ENCODE measurements at regions not wholly inside any gene's neighbourhood (a gene's known extent, or its start where the extent isn't known, plus 50 kb on each side); places are given as distances from the start of the nearest gene placed in this dataset.

GRCh38 chr1:87466621-87467020, 137.9 kb downstream of the LMO4 start:
- no peak overlapping the region for H3K4me3 Mint-ChIP-seq
- WGBS (ENCODE audit: insufficient coverage): 100% methylated on average over 3 of the region's 7 CpGs

DNA sequence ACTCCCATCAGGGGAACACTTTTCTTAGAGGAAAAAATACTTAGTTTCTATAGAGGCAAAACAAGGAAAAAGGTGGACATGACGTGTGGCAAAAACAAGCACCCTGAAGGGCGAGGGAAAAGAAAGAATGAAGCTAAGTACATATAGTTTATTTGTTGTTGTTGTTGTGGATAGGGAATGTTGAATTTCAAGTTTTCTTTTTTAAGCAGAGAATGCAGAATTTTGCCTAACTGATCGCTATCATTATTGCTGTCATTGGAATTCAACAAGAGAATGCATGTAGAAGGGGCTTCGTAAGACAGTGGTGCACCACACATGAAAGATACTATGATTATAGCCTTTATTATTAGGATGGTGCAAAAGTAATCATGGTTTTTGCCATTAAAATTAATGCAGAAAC, 144.0 kb downstream of the LMO4 start:
- Histone ChIP-seq H3K27ac (ENCODE audit: low read length) (no peak overlapping the region), H3K9me3 (no peaks in the 10 kb centered on the region), H3K27me3 (replicated peaks in 1 of 2; ENCODE audit: control insufficient read depth in 2 of 2, extremely low read depth in 1 of 2, insufficient read depth in 2 of 2, low read length in 1 of 2) (no peaks in the 10 kb centered on the region), H3K4me3 (ENCODE audit: control insufficient read depth in 1 of 2, extremely low read depth in 1 of 2, low read length in 1 of 2) (no peak overlapping the region), H3K4me1 (ENCODE audit: control insufficient read depth in 1 of 2, extremely low read depth in 1 of 2, insufficient read depth in 2 of 2, low read length in 2 of 2) (no peaks in the 10 kb centered on the region), H3K36me3 (ENCODE audit: control insufficient read depth in 2 of 2, extremely low read depth in 1 of 2, insufficient read depth in 1 of 2, low read length in 1 of 2) (no peaks in the 10 kb centered on the region)
- DNase-seq (no peak), ATAC-seq (replicated peaks in 1 of 4) (no peak)
- CTCF ChIA-PET: no interaction called here
- Mint-ChIP-seq H3K4me1 (no peaks in the 10 kb centered on the region), H3K4me3 (no peak overlapping the region), H3K27ac (no peak overlapping the region), H3K27me3 (no peaks in the 10 kb centered on the region), H3K36me3 (no peaks in the 10 kb centered on the region), H3K9me3 (no peaks in the 10 kb centered on the region)
- POLR2A ChIA-PET: interaction anchor here in 1 of 2 donors (1.0 kb wide), 1 partner anchor 12 kb away, joined by 3 read pairs; no protein-coding TSS in a partner anchor
- 73% methylated on average over 2 of the region's 4 CpGs for whole genome bisulfite sequencing (ENCODE audit: insufficient coverage)

More at GRCh38 chr1:87466621-87467020, 137.9 kb downstream of the LMO4 start:
- POLR2A ChIA-PET: no interaction called here
- Mint-ChIP-seq H3K36me3 (no peaks in the 10 kb centered on the region), H3K27ac (no peak overlapping the region), H3K9me3 (no peaks in the 10 kb centered on the region), H3K27me3 (peaks cover 2 to 9% of the 10 kb centered on the region in 2 donors), H3K4me1 (no peaks in the 10 kb centered on the region)
- no peaks in the 10 kb centered on the region for H3K27me3 ChIP-seq (replicated peaks in 1 of 2; ENCODE audit: control insufficient read depth in 2 of 2, extremely low read depth in 1 of 2, insufficient read depth in 2 of 2, low read length in 1 of 2)
- no peak overlapping the region for H3K27ac ChIP-seq (ENCODE audit: low read length)
- no peak for DNase-seq
- H3K4me1 ChIP-seq (ENCODE audit: control insufficient read depth in 1 of 2, extremely low read depth in 1 of 2, insufficient read depth in 2 of 2, low read length in 2 of 2): no peaks in the 10 kb centered on the region
- no peak overlapping the region for H3K4me3 ChIP-seq (ENCODE audit: control insufficient read depth in 1 of 2, extremely low read depth in 1 of 2, low read length in 1 of 2)
- CTCF ChIA-PET: no interaction called here
- no peaks in the 10 kb centered on the region for H3K36me3 ChIP-seq (ENCODE audit: control insufficient read depth in 2 of 2, extremely low read depth in 1 of 2, insufficient read depth in 1 of 2, low read length in 1 of 2)
- no peaks in the 10 kb centered on the region for H3K9me3 ChIP-seq
- ATAC-seq (replicated peaks in 1 of 4): no peak

- Mint-ChIP-seq H3K27ac (no peak overlapping the region), H3K27me3 (no peaks in the 10 kb centered on the region), H3K36me3 (no peaks in the 10 kb centered on the region), H3K4me1 (no peaks in the 10 kb centered on the region), H3K9me3 (no peaks in the 10 kb centered on the region), H3K4me3 (no peak overlapping the region)
- 77% methylated on average over 1 of the region's 2 CpGs for WGBS (ENCODE audit: insufficient coverage)
- ChIA-PET CTCF (no interaction called here), POLR2A (interaction anchor here in 1 of 2 donors (1.0 kb wide), 1 partner anchor 11 kb away, joined by 3 read pairs; no protein-coding TSS in a partner anchor)
- Histone ChIP-seq H3K9me3 (no peaks in the 10 kb centered on the region), H3K27me3 (replicated peaks in 1 of 2; ENCODE audit: control insufficient read depth in 2 of 2, extremely low read depth in 1 of 2, insufficient read depth in 2 of 2, low read length in 1 of 2) (no peaks in the 10 kb centered on the region), H3K36me3 (ENCODE audit: control insufficient read depth in 2 of 2, extremely low read depth in 1 of 2, insufficient read depth in 1 of 2, low read length in 1 of 2) (no peaks in the 10 kb centered on the region), H3K27ac (ENCODE audit: low read length) (no peak overlapping the region), H3K4me1 (ENCODE audit: control insufficient read depth in 1 of 2, extremely low read depth in 1 of 2, insufficient read depth in 2 of 2, low read length in 2 of 2) (no peaks in the 10 kb centered on the region), H3K4me3 (ENCODE audit: control insufficient read depth in 1 of 2, extremely low read depth in 1 of 2, low read length in 1 of 2) (no peak overlapping the region)
- no peak for ATAC-seq (replicated peaks in 1 of 4)
- DNase-seq: no peak
Measured at GRCh38 chr1:87473203-87473661, 144.6 kb downstream of the LMO4 start.

- Mint-ChIP-seq H3K36me3 (no peaks in the 10 kb centered on the region), H3K27me3 (no peaks in the 10 kb centered on the region), H3K27ac (no peak overlapping the region), H3K4me3 (no peak overlapping the region), H3K9me3 (no peaks in the 10 kb centered on the region), H3K4me1 (no peaks in the 10 kb centered on the region)
- no peaks in the 10 kb centered on the region for H3K36me3 ChIP-seq (ENCODE audit: control insufficient read depth in 2 of 2, extremely low read depth in 1 of 2, insufficient read depth in 1 of 2, low read length in 1 of 2)
- no peaks in the 10 kb centered on the region for H3K4me1 ChIP-seq (ENCODE audit: control insufficient read depth in 1 of 2, extremely low read depth in 1 of 2, insufficient read depth in 2 of 2, low read length in 2 of 2)
- ChIA-PET POLR2A (no interaction called here), CTCF (no interaction called here)
- DNase-seq: no peak
- no peaks in the 10 kb centered on the region for H3K9me3 ChIP-seq
- H3K27ac ChIP-seq (ENCODE audit: low read length): no peak overlapping the region
- no peak overlapping the region for H3K4me3 ChIP-seq (ENCODE audit: control insufficient read depth in 1 of 2, extremely low read depth in 1 of 2, low read length in 1 of 2)
- H3K27me3 ChIP-seq (replicated peaks in 1 of 2; ENCODE audit: control insufficient read depth in 2 of 2, extremely low read depth in 1 of 2, insufficient read depth in 2 of 2, low read length in 1 of 2): no peaks in the 10 kb centered on the region
- WGBS (ENCODE audit: insufficient coverage): 89% methylated on average over 3 of the region's 5 CpGs
- no peak for ATAC-seq (replicated peaks in 1 of 4)
Measured at GRCh38 chr1:87474098-87474497, 145.4 kb downstream of the LMO4 start.

DNA sequence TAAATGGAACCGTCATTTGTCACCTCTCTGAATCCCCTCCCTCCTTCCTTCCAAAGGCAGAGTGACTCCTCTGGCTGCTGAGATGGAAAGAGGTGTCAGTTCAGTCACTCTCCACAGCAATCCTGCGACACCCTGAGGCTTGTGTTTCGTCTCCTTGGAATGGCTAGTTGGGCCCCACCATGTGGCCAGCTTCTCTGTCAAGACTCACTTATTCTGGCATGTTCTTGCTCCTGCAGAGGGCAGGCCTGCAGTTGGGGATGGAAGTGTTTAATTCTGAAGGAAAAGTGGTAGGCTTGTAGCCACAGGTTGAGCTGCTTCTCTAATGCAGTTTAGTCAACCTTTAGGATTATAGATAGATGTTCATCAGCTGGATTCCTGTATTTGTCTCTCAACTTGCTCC, 149.6 kb downstream of the LMO4 start:
- H3K4me1 Mint-ChIP-seq: no peaks in the 10 kb centered on the region
- no peak overlapping the region for H3K4me3 ChIP-seq (ENCODE audit: control insufficient read depth in 1 of 2, extremely low read depth in 1 of 2, low read length in 1 of 2)
- no peak for DNase-seq
- ChIA-PET POLR2A (no interaction called here), CTCF (no interaction called here)
- H3K36me3 ChIP-seq (ENCODE audit: control insufficient read depth in 2 of 2, extremely low read depth in 1 of 2, insufficient read depth in 1 of 2, low read length in 1 of 2): no peaks in the 10 kb centered on the region
- H3K9me3 Mint-ChIP-seq: no peaks in the 10 kb centered on the region
- H3K36me3 Mint-ChIP-seq: no peaks in the 10 kb centered on the region
- whole genome bisulfite sequencing (ENCODE audit: insufficient coverage): 89% methylated on average over 2 of the region's 3 CpGs
- no peak for ATAC-seq (replicated peaks in 1 of 4)
- no peaks in the 10 kb centered on the region for H3K9me3 ChIP-seq
- H3K27ac ChIP-seq (ENCODE audit: low read length): no peak overlapping the region
- no peaks in the 10 kb centered on the region for H3K27me3 ChIP-seq (replicated peaks in 1 of 2; ENCODE audit: control insufficient read depth in 2 of 2, extremely low read depth in 1 of 2, insufficient read depth in 2 of 2, low read length in 1 of 2)
- H3K4me3 Mint-ChIP-seq: no peak overlapping the region
- no peak overlapping the region for H3K27ac Mint-ChIP-seq
- H3K4me1 ChIP-seq (ENCODE audit: control insufficient read depth in 1 of 2, extremely low read depth in 1 of 2, insufficient read depth in 2 of 2, low read length in 2 of 2): no peaks in the 10 kb centered on the region
- no peaks in the 10 kb centered on the region for H3K27me3 Mint-ChIP-seq

- DNase-seq: no peak
- Mint-ChIP-seq H3K27ac (no peak overlapping the region), H3K4me1 (no peaks in the 10 kb centered on the region), H3K9me3 (no peaks in the 10 kb centered on the region), H3K27me3 (no peaks in the 10 kb centered on the region), H3K4me3 (no peak overlapping the region), H3K36me3 (no peaks in the 10 kb centered on the region)
- Histone ChIP-seq H3K4me3 (ENCODE audit: control insufficient read depth in 1 of 2, extremely low read depth in 1 of 2, low read length in 1 of 2) (no peak overlapping the region), H3K36me3 (ENCODE audit: control insufficient read depth in 2 of 2, extremely low read depth in 1 of 2, insufficient read depth in 1 of 2, low read length in 1 of 2) (no peaks in the 10 kb centered on the region), H3K27ac (ENCODE audit: low read length) (no peak overlapping the region), H3K9me3 (no peaks in the 10 kb centered on the region), H3K4me1 (ENCODE audit: control insufficient read depth in 1 of 2, extremely low read depth in 1 of 2, insufficient read depth in 2 of 2, low read length in 2 of 2) (no peaks in the 10 kb centered on the region), H3K27me3 (replicated peaks in 1 of 2; ENCODE audit: control insufficient read depth in 2 of 2, extremely low read depth in 1 of 2, insufficient read depth in 2 of 2, low read length in 1 of 2) (no peaks in the 10 kb centered on the region)
- no peak for ATAC-seq (replicated peaks in 1 of 4)
- no CpG with 5 or more reads among the region's 3 CpGs for WGBS (ENCODE audit: insufficient coverage)
- ChIA-PET POLR2A (no interaction called here), CTCF (no interaction called here)
Measured at GRCh38 chr1:87495147-87495546, 166.5 kb downstream of the LMO4 start.

DNA sequence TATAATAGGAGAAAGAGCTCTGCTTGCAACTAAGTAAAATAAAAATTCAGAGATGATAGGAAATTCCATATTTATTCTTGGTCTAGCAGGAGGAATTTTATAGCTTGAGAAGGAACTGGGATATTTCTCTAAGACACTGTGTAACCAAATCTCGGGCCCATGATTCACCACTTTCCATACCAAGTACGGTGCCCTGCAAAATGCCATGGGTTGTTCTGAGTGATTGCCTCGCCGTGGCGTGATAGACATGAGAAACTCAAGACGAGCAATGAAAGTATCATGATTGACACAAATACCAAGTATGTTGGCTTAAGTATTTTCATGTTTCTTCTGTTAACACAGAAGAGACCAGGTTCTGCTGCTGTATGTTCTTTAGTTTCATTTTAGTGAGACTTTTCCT, 167.2 kb downstream of the LMO4 start:
- Histone ChIP-seq H3K9me3 (no peaks in the 10 kb centered on the region), H3K36me3 (ENCODE audit: control insufficient read depth in 2 of 2, extremely low read depth in 1 of 2, insufficient read depth in 1 of 2, low read length in 1 of 2) (no peaks in the 10 kb centered on the region), H3K4me3 (ENCODE audit: control insufficient read depth in 1 of 2, extremely low read depth in 1 of 2, low read length in 1 of 2) (no peak overlapping the region), H3K4me1 (ENCODE audit: control insufficient read depth in 1 of 2, extremely low read depth in 1 of 2, insufficient read depth in 2 of 2, low read length in 2 of 2) (no peaks in the 10 kb centered on the region), H3K27me3 (replicated peaks in 1 of 2; ENCODE audit: control insufficient read depth in 2 of 2, extremely low read depth in 1 of 2, insufficient read depth in 2 of 2, low read length in 1 of 2) (no peaks in the 10 kb centered on the region), H3K27ac (ENCODE audit: low read length) (no peak overlapping the region)
- Mint-ChIP-seq H3K27me3 (no peaks in the 10 kb centered on the region), H3K4me3 (no peak overlapping the region), H3K36me3 (no peaks in the 10 kb centered on the region), H3K27ac (no peak overlapping the region), H3K4me1 (no peaks in the 10 kb centered on the region), H3K9me3 (no peaks in the 10 kb centered on the region)
- no peak for DNase-seq
- no peak for ATAC-seq (replicated peaks in 1 of 4)
- WGBS (ENCODE audit: insufficient coverage): no CpG with 5 or more reads among the region's 6 CpGs
- CTCF ChIA-PET: no interaction called here
- POLR2A ChIA-PET: no interaction called here
